ENCODE measurements at regions not wholly inside any gene's neighbourhood (a gene's known extent, or its start where the extent isn't known, plus 50 kb on each side); places are given as distances from the start of the nearest gene placed in this dataset.
A peak's percentile ranks its signal among the peaks of the same experiment; 100 is the strongest.

- peaks cover 5 to 6% (median 5%) of the 10 kb centered on the region in 3 donors for H3K9me3 Mint-ChIP-seq
- 84% methylated on average over 9 of the region's 10 CpGs for WGBS (ENCODE audit: insufficient coverage)
- no peaks in the 10 kb centered on the region for H3K36me3 Mint-ChIP-seq
- H3K4me3 ChIP-seq (ENCODE audit: control insufficient read depth in 1 of 2, extremely low read depth in 1 of 2, low read length in 1 of 2) = no peak overlapping the region
- no peak overlapping the region for H3K4me3 Mint-ChIP-seq
- ATAC-seq (replicated peaks in 1 of 4) = no peak
- ChIA-PET POLR2A (no interaction called here), CTCF (no interaction called here)
- H3K4me1 Mint-ChIP-seq = no peaks in the 10 kb centered on the region
- no peaks in the 10 kb centered on the region for H3K4me1 ChIP-seq (ENCODE audit: control insufficient read depth in 1 of 2, extremely low read depth in 1 of 2, insufficient read depth in 2 of 2, low read length in 2 of 2)
- peaks cover 0 to 28% of the 10 kb centered on the region in 2 experiments for H3K27me3 ChIP-seq (replicated peaks in 1 of 2; ENCODE audit: control insufficient read depth in 2 of 2, extremely low read depth in 1 of 2, insufficient read depth in 2 of 2, low read length in 1 of 2)
- H3K27ac Mint-ChIP-seq = no peak overlapping the region
- no peak for DNase-seq
- no peaks in the 10 kb centered on the region for H3K36me3 ChIP-seq (ENCODE audit: control insufficient read depth in 2 of 2, extremely low read depth in 1 of 2, insufficient read depth in 1 of 2, low read length in 1 of 2)
- peaks cover 17% of the 10 kb centered on the region in 2 donors for H3K27me3 Mint-ChIP-seq
- H3K9me3 ChIP-seq = no peaks in the 10 kb centered on the region
- H3K27ac ChIP-seq (ENCODE audit: low read length) = no peak overlapping the region
Measured at GRCh38 chr5:133877351-133878235, 90.8 kb downstream of the C5orf15 start.

GRCh38 chr5:133876266-133876665, 92.2 kb downstream of the C5orf15 start:
- Histone ChIP-seq H3K27me3 (replicated peaks in 1 of 2; ENCODE audit: control insufficient read depth in 2 of 2, extremely low read depth in 1 of 2, insufficient read depth in 2 of 2, low read length in 1 of 2) (peaks cover 0 to 16% of the 10 kb centered on the region in 2 experiments), H3K4me1 (ENCODE audit: control insufficient read depth in 1 of 2, extremely low read depth in 1 of 2, insufficient read depth in 2 of 2, low read length in 2 of 2) (no peaks in the 10 kb centered on the region), H3K9me3 (no peaks in the 10 kb centered on the region), H3K27ac (ENCODE audit: low read length) (no peak overlapping the region), H3K36me3 (ENCODE audit: control insufficient read depth in 2 of 2, extremely low read depth in 1 of 2, insufficient read depth in 1 of 2, low read length in 1 of 2) (no peaks in the 10 kb centered on the region), H3K4me3 (ENCODE audit: control insufficient read depth in 1 of 2, extremely low read depth in 1 of 2, low read length in 1 of 2) (no peak overlapping the region)
- ATAC-seq (replicated peaks in 1 of 4) (no peak), DNase-seq (no peak)
- H3K27ac Mint-ChIP-seq = no peak overlapping the region
- CTCF ChIA-PET = interaction anchor here in 1 of 2 donors (0.7 kb wide), 1 partner anchor 1094 kb away, joined by 3 read pairs; no protein-coding TSS in a partner anchor
- POLR2A ChIA-PET = no interaction called here
- no peaks in the 10 kb centered on the region for H3K36me3 Mint-ChIP-seq
- no peak overlapping the region for H3K4me3 Mint-ChIP-seq
- peaks cover 10 to 17% of the 10 kb centered on the region in 2 donors for H3K27me3 Mint-ChIP-seq
- peaks cover 5 to 6% (median 5%) of the 10 kb centered on the region in 3 donors for H3K9me3 Mint-ChIP-seq
- 89% methylated on average over 1 of the region's 3 CpGs for WGBS (ENCODE audit: insufficient coverage)
- no peaks in the 10 kb centered on the region for H3K4me1 Mint-ChIP-seq

DNA sequence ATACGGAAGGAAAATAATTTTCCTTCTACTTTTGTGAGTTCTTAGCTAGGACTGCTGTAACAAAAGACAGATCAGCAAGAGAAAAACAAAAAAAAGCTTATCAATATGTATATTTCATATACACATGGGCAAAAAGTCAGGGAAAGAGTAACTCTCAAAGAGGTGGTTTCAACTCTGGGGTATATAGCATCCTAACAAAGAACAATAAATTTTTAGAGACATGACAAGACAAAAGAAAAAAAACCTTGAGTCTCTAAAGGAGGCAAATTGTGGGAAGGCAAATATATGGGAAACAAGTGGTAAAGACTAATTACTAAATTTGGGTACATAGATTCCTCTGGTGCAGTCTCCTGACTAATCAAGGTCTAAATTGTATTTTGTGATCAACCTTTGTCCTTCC, 93.2 kb downstream of the C5orf15 start:
- Mint-ChIP-seq H3K27me3 (peaks cover 13 to 22% of the 10 kb centered on the region in 2 donors), H3K36me3 (no peaks in the 10 kb centered on the region), H3K4me3 (no peak overlapping the region), H3K9me3 (peaks cover 5 to 6% (median 5%) of the 10 kb centered on the region in 3 donors), H3K27ac (no peak overlapping the region), H3K4me1 (no peaks in the 10 kb centered on the region)
- H3K27me3 ChIP-seq (replicated peaks in 1 of 2; ENCODE audit: control insufficient read depth in 2 of 2, extremely low read depth in 1 of 2, insufficient read depth in 2 of 2, low read length in 1 of 2) = peaks cover 0 to 20% of the 10 kb centered on the region in 2 experiments
- no peaks in the 10 kb centered on the region for H3K9me3 ChIP-seq
- ChIA-PET CTCF (no interaction called here), POLR2A (no interaction called here)
- DNase-seq (no peak), ATAC-seq (replicated peaks in 1 of 4) (no peak)
- H3K4me3 ChIP-seq (ENCODE audit: control insufficient read depth in 1 of 2, extremely low read depth in 1 of 2, low read length in 1 of 2) = no peak overlapping the region
- WGBS (ENCODE audit: insufficient coverage) = no CpG with 5 or more reads among the region's 1 CpG
- no peaks in the 10 kb centered on the region for H3K36me3 ChIP-seq (ENCODE audit: control insufficient read depth in 2 of 2, extremely low read depth in 1 of 2, insufficient read depth in 1 of 2, low read length in 1 of 2)
- H3K4me1 ChIP-seq (ENCODE audit: control insufficient read depth in 1 of 2, extremely low read depth in 1 of 2, insufficient read depth in 2 of 2, low read length in 2 of 2) = no peaks in the 10 kb centered on the region
- no peak overlapping the region for H3K27ac ChIP-seq (ENCODE audit: low read length)

DNA sequence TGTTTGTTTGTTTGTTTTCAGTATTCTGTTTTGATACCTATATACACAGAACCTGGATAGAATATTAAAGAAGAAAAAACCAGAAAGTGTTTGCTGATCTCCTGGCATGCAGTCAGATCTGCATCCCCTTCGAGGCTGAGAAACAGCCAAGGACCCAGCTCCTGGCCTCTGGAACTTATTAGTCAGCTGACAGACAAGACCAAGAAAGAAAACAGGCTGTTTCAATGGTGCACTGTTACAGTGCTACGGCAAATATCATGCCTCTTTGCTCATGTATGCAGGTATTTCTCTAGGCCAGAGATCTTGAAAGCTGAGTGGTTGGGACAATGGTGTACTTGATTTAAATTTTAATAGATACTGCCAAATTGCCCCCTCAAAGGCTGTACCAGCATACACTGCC, 95.0 kb downstream of the C5orf15 start:
- no peak overlapping the region for H3K27ac Mint-ChIP-seq
- CTCF ChIA-PET = no interaction called here

GRCh38 chr5:133870661-133871060, 97.8 kb downstream of the C5orf15 start:
- ATAC-seq (replicated peaks in 1 of 4) (no peak), DNase-seq (no peak)
- ChIA-PET CTCF (interaction anchor here (0.9 to 2.4 kb wide), 3 partner anchors 14 to 760 kb away, joined by 4 to 7 read pairs (median 4); no protein-coding TSS in a partner anchor), POLR2A (no interaction called here)
- H3K27me3 ChIP-seq (replicated peaks in 1 of 2; ENCODE audit: control insufficient read depth in 2 of 2, extremely low read depth in 1 of 2, insufficient read depth in 2 of 2, low read length in 1 of 2) = peaks cover 0 to 36% of the 10 kb centered on the region in 2 experiments
- Mint-ChIP-seq H3K9me3 (peaks cover 4 to 5% (median 5%) of the 10 kb centered on the region in 3 donors), H3K27ac (no peak overlapping the region), H3K4me1 (peaks cover 0 to 7% (median 6%) of the 10 kb centered on the region in 3 donors), H3K36me3 (no peaks in the 10 kb centered on the region), H3K27me3 (peaks cover 7 to 25% of the 10 kb centered on the region in 2 donors), H3K4me3 (no peak overlapping the region)
- H3K9me3 ChIP-seq = no peaks in the 10 kb centered on the region
- peaks cover 0 to 3% of the 10 kb centered on the region in 2 experiments for H3K4me1 ChIP-seq (ENCODE audit: control insufficient read depth in 1 of 2, extremely low read depth in 1 of 2, insufficient read depth in 2 of 2, low read length in 2 of 2)
- no peak overlapping the region for H3K4me3 ChIP-seq (ENCODE audit: control insufficient read depth in 1 of 2, extremely low read depth in 1 of 2, low read length in 1 of 2)
- no peaks in the 10 kb centered on the region for H3K36me3 ChIP-seq (ENCODE audit: control insufficient read depth in 2 of 2, extremely low read depth in 1 of 2, insufficient read depth in 1 of 2, low read length in 1 of 2)
- no peak overlapping the region for H3K27ac ChIP-seq (ENCODE audit: low read length)

More for the DNA sequence above, 95.0 kb downstream of the C5orf15 start:
- WGBS (ENCODE audit: insufficient coverage) = 23% methylated on average over 1 of the region's 2 CpGs
- peaks cover 10 to 29% of the 10 kb centered on the region in 2 donors for H3K27me3 Mint-ChIP-seq
- Histone ChIP-seq H3K4me1 (ENCODE audit: control insufficient read depth in 1 of 2, extremely low read depth in 1 of 2, insufficient read depth in 2 of 2, low read length in 2 of 2) (peaks cover 0 to 3% of the 10 kb centered on the region in 2 experiments), H3K9me3 (no peaks in the 10 kb centered on the region), H3K4me3 (ENCODE audit: control insufficient read depth in 1 of 2, extremely low read depth in 1 of 2, low read length in 1 of 2) (no peak overlapping the region), H3K27ac (ENCODE audit: low read length) (no peak overlapping the region), H3K36me3 (ENCODE audit: control insufficient read depth in 2 of 2, extremely low read depth in 1 of 2, insufficient read depth in 1 of 2, low read length in 1 of 2) (no peaks in the 10 kb centered on the region), H3K27me3 (replicated peaks in 1 of 2; ENCODE audit: control insufficient read depth in 2 of 2, extremely low read depth in 1 of 2, insufficient read depth in 2 of 2, low read length in 1 of 2) (peaks cover 0 to 30% of the 10 kb centered on the region in 2 experiments)
- H3K36me3 Mint-ChIP-seq = no peaks in the 10 kb centered on the region
- ATAC-seq (replicated peaks in 1 of 4) (no peak), DNase-seq (no peak)
- H3K9me3 Mint-ChIP-seq = peaks cover 5 to 6% (median 5%) of the 10 kb centered on the region in 3 donors
- POLR2A ChIA-PET = no interaction called here
- no peak overlapping the region for H3K4me3 Mint-ChIP-seq
- peaks cover 0 to 7% (median 3%) of the 10 kb centered on the region in 3 donors for H3K4me1 Mint-ChIP-seq

DNA sequence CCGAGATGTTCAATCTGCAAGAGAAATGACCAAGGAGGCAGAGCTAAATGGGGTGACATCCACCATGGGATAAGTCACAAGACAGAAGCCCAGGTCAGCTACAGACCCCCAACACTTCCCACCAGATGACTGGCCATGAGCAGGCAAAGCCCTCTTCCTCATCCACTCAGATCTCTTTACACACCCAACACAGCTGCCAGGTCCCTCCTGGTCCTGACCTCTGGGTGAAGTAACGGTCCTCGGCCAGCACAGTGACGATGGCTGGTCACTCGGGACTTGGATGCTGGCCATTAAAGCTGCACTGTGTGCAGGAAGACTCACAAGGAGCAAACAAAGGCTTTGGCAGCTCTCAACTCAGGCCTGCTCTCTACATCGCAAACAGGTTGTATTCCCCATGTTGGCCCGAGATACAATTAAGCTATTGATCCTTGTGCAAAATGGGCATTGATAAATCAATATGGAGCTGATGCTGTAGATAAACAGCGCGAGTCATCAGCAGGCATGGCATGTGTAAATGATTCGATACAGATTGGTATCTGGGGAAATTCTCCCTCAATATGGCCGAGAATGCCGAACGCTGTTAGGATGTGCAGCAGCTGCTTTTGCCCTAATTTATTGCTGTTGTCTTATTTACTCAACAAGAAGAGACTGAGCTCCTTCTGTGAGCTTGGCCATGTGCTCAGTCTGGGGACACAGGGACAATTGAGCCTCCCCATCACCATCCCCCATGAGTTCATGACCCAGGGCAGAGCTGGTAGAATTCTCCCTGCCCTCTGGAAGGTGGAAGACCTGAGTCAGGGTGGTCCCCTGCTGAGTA, 98.7 kb downstream of the C5orf15 start:
- WGBS (ENCODE audit: insufficient coverage) = 90% methylated on average over 11 of the region's 13 CpGs
- ATAC-seq (replicated peaks in 1 of 4) (peak in 1 of 4 experiments; percentile 10), DNase-seq (no peak)
- H3K27me3 Mint-ChIP-seq = peaks cover 3 to 22% of the 10 kb centered on the region in 2 donors
- Histone ChIP-seq H3K4me1 (ENCODE audit: control insufficient read depth in 1 of 2, extremely low read depth in 1 of 2, insufficient read depth in 2 of 2, low read length in 2 of 2) (peaks cover 0 to 3% of the 10 kb centered on the region in 2 experiments), H3K9me3 (no peaks in the 10 kb centered on the region), H3K36me3 (ENCODE audit: control insufficient read depth in 2 of 2, extremely low read depth in 1 of 2, insufficient read depth in 1 of 2, low read length in 1 of 2) (no peaks in the 10 kb centered on the region), H3K27ac (ENCODE audit: low read length) (no peak overlapping the region), H3K27me3 (replicated peaks in 1 of 2; ENCODE audit: control insufficient read depth in 2 of 2, extremely low read depth in 1 of 2, insufficient read depth in 2 of 2, low read length in 1 of 2) (peaks cover 0 to 36% of the 10 kb centered on the region in 2 experiments), H3K4me3 (ENCODE audit: control insufficient read depth in 1 of 2, extremely low read depth in 1 of 2, low read length in 1 of 2) (no peak overlapping the region)
- no peaks in the 10 kb centered on the region for H3K9me3 Mint-ChIP-seq
- ChIA-PET POLR2A (interaction anchor here in 1 of 2 donors (1.0 kb wide), 1 partner anchor 21 kb away, joined by 3 read pairs; no protein-coding TSS in a partner anchor), CTCF (interaction anchor here (0.9 to 2.4 kb wide), 7 partner anchors 9 to 759 kb away, joined by 3 to 7 read pairs (median 4); no protein-coding TSS in a partner anchor)
- H3K4me3 Mint-ChIP-seq = no peak overlapping the region
- peaks cover 0 to 7% (median 6%) of the 10 kb centered on the region in 3 donors for H3K4me1 Mint-ChIP-seq
- H3K36me3 Mint-ChIP-seq = no peaks in the 10 kb centered on the region
- peak overlapping the region in 1 of 2 donors; percentile 66 for H3K27ac Mint-ChIP-seq

Data from T-cell (primary cell).